Caco-2 (cell line): ENCODE measurements at regions not wholly inside any gene's neighbourhood (a gene's known extent, or its start where the extent isn't known, plus 50 kb on each side); places are given as distances from the start of the nearest gene placed in this dataset.
"Not testable (repeated sequence)": the region's sequence is repeated elsewhere in the genome, so short reads cannot be mapped to it uniquely, and the experiment has no call there.

ENCODE experiments used
- BruUV-seq: library from RNA; stranded (reverse); fragments of 400-500 nt; replicated peaks from 2 replicates; lab custom pipeline; 2021; lab: Mats Ljungman, UMichigan
- CTCF ChIA-PET: fragments of 300-600 bp; sonication (Branson Sonifier 250); formaldehyde crosslinking; loops from one replicate; lab custom pipeline; 2022; ENCODE audit warnings: antibody characterized with exemption; lab: Charles Lee
- POLR2A ChIA-PET: fragments of 300-600 bp; sonication (Branson Sonifier 250); formaldehyde crosslinking; loops from one replicate; lab custom pipeline; 2022; ENCODE audit warnings: antibody characterized with exemption; lab: Charles Lee
- DNase-seq, 2 experiments: peaks; one replicate each; pipeline versions ENCODE4 v3.0.0 to v3.0.0-alpha.2; 2020 to 2022
- H3K27me3 ChIP-seq: replicated peaks from 2 replicates; pipeline ENCODE4 v1.6.0; 2011; ENCODE audit warnings: low read length; ENCODE audit not compliant: control insufficient read depth, insufficient read depth
- H3K36me3 ChIP-seq: 2 replicates; pipeline ENCODE4 v1.5.1; 2011; ENCODE audit warnings: low read length; ENCODE audit not compliant: control insufficient read depth, insufficient read depth
- H3K4me1 ChIP-seq: fragments of 250-450 bp; sonication (Bioruptor Pico); 2 replicates; pipeline ENCODE4 v1.5.1; 2020; ENCODE audit warnings: mild to moderate bottlenecking
- H3K4me3 ChIP-seq: 2 replicates; pipeline ENCODE4 v1.5.1; 2011; ENCODE audit warnings: low read depth, mild to moderate bottlenecking, control low read depth, low read length
- H3K9me3 ChIP-seq: fragments of 250-450 bp; sonication (Bioruptor Pico); 2 replicates; pipeline ENCODE4 v1.5.1; 2020; ENCODE audit warnings: mild to moderate bottlenecking, moderate library complexity
- H3K27ac Mint-ChIP-seq: one replicate; pipeline ENCODE4 v1.8.0; 2022; ENCODE audit warnings: mixed read lengths; ENCODE audit not compliant: unreplicated experiment
- H3K27me3 Mint-ChIP-seq: one replicate; pipeline ENCODE4 v1.8.0; 2022; ENCODE audit warnings: mixed read lengths; ENCODE audit not compliant: insufficient read depth, unreplicated experiment
- H3K36me3 Mint-ChIP-seq: one replicate; pipeline ENCODE4 v1.8.0; 2022; ENCODE audit warnings: mild to moderate bottlenecking, mixed read lengths; ENCODE audit not compliant: insufficient read depth, unreplicated experiment
- H3K4me1 Mint-ChIP-seq: one replicate; pipeline ENCODE4 v1.8.0; 2022; ENCODE audit warnings: low read depth, mixed read lengths; ENCODE audit not compliant: unreplicated experiment
- H3K4me3 Mint-ChIP-seq: one replicate; pipeline ENCODE4 v1.8.0; 2022; ENCODE audit warnings: mild to moderate bottlenecking, moderate library complexity, mixed read lengths; ENCODE audit not compliant: unreplicated experiment
- H3K9me3 Mint-ChIP-seq: one replicate; pipeline ENCODE4 v1.8.0; 2022; ENCODE audit warnings: mixed read lengths; ENCODE audit not compliant: unreplicated experiment
- intact Hi-C: fragments of 100-400 bp; cut with micrococcal nuclease; formaldehyde crosslinking; loops from one replicate; pipeline ENCODE4 v1.10.0; 2022; ENCODE audit not compliant: unreplicated experiment
- TF ChIP-seq, protein P1 (sequence below), 2 experiments: fragments of 200-600 bp in 1 of 2; IDR thresholded peaks; 1 replicate in 1 of 2; 2 replicates in 1 of 2; pipeline versions ENCODE4 v1.5.1 to v1.8.0; 2011 to 2022; ENCODE audit warnings: antibody characterized with exemption in 1 of 2, control low read depth in 1 of 2, inconsistent platforms in 1 of 2, low read depth in 1 of 2, low read length in 1 of 2, mild to moderate bottlenecking in 1 of 2, moderate library complexity in 1 of 2; ENCODE audit not compliant: insufficient read depth in 1 of 2, severe bottlenecking in 1 of 2, unreplicated experiment in 1 of 2

- H3K4me1 Mint-ChIP-seq: peaks cover 7% of the 10 kb centered on the region
- H3K27ac Mint-ChIP-seq: no peak overlapping the region
- Histone ChIP-seq H3K36me3 (no peaks in the 10 kb centered on the region), H3K27me3 (no peaks in the 10 kb centered on the region), H3K4me1 (no peaks in the 10 kb centered on the region), H3K9me3 (no peaks in the 10 kb centered on the region), H3K4me3 (no peak overlapping the region)
- no TSS peak for BruUV-seq
- H3K4me3 Mint-ChIP-seq: no peak overlapping the region
- no peaks in the 10 kb centered on the region for H3K36me3 Mint-ChIP-seq
- no peak for DNase-seq
- intact Hi-C loops: no loop called here
- CTCF ChIA-PET: no interaction called here
- POLR2A ChIA-PET: no interaction called here
- TF ChIP-seq, protein P1, sequence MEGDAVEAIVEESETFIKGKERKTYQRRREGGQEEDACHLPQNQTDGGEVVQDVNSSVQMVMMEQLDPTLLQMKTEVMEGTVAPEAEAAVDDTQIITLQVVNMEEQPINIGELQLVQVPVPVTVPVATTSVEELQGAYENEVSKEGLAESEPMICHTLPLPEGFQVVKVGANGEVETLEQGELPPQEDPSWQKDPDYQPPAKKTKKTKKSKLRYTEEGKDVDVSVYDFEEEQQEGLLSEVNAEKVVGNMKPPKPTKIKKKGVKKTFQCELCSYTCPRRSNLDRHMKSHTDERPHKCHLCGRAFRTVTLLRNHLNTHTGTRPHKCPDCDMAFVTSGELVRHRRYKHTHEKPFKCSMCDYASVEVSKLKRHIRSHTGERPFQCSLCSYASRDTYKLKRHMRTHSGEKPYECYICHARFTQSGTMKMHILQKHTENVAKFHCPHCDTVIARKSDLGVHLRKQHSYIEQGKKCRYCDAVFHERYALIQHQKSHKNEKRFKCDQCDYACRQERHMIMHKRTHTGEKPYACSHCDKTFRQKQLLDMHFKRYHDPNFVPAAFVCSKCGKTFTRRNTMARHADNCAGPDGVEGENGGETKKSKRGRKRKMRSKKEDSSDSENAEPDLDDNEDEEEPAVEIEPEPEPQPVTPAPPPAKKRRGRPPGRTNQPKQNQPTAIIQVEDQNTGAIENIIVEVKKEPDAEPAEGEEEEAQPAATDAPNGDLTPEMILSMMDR (IDR thresholded peaks at IDR 0.05; ENCODE audit: insufficient read depth in 1 of 2, low read depth in 1 of 2, low read length in 1 of 2, severe bottlenecking in 1 of 2, unreplicated experiment in 1 of 2): no peak
- H3K9me3 Mint-ChIP-seq: no peaks in the 10 kb centered on the region
- no peaks in the 10 kb centered on the region for H3K27me3 Mint-ChIP-seq
Measured at GRCh38 chr1:190001187-190001586, 476.5 kb downstream of the BRINP3 start.

- peaks cover 7% of the 10 kb centered on the region for H3K4me1 Mint-ChIP-seq
- Histone ChIP-seq H3K4me1 (no peaks in the 10 kb centered on the region), H3K36me3 (no peaks in the 10 kb centered on the region), H3K4me3 (no peak overlapping the region), H3K27me3 (no peaks in the 10 kb centered on the region), H3K9me3 (no peaks in the 10 kb centered on the region)
- H3K27me3 Mint-ChIP-seq: no peaks in the 10 kb centered on the region
- intact Hi-C loops: no loop called here
- ChIA-PET POLR2A (no interaction called here), CTCF (no interaction called here)
- H3K4me3 Mint-ChIP-seq: no peak overlapping the region
- no TSS peak for BruUV-seq
- H3K9me3 Mint-ChIP-seq: no peaks in the 10 kb centered on the region
- no peak for DNase-seq
- TF ChIP-seq, protein P1 (IDR thresholded peaks at IDR 0.05; ENCODE audit: insufficient read depth in 1 of 2, low read depth in 1 of 2, low read length in 1 of 2, severe bottlenecking in 1 of 2, unreplicated experiment in 1 of 2): no peak
- H3K36me3 Mint-ChIP-seq: no peaks in the 10 kb centered on the region
- H3K27ac Mint-ChIP-seq: no peak overlapping the region
Measured at GRCh38 chr1:190003376-190003775, 474.3 kb downstream of the BRINP3 start.

GRCh38 chr1:190011585-190011984 is 466.1 kb downstream of the BRINP3 start:
- Histone ChIP-seq H3K27me3 (no peaks in the 10 kb centered on the region), H3K9me3 (no peaks in the 10 kb centered on the region), H3K4me3 (no peak overlapping the region), H3K4me1 (no peaks in the 10 kb centered on the region), H3K36me3 (no peaks in the 10 kb centered on the region)
- no TSS peak for BruUV-seq
- Mint-ChIP-seq H3K4me1 (no peaks in the 10 kb centered on the region), H3K27ac (no peak overlapping the region), H3K27me3 (peaks cover 3% of the 10 kb centered on the region), H3K36me3 (no peaks in the 10 kb centered on the region), H3K9me3 (no peaks in the 10 kb centered on the region), H3K4me3 (no peak overlapping the region)
- CTCF ChIA-PET: no interaction called here
- POLR2A ChIA-PET: no interaction called here
- TF ChIP-seq, protein P1 (IDR thresholded peaks at IDR 0.05; ENCODE audit: insufficient read depth in 1 of 2, low read depth in 1 of 2, low read length in 1 of 2, severe bottlenecking in 1 of 2, unreplicated experiment in 1 of 2): no peak
- no peak for DNase-seq
- intact Hi-C loops: no loop called here

GRCh38 chr1:190019151-190019550 is 458.5 kb downstream of the BRINP3 start:
- H3K27ac Mint-ChIP-seq, H3K4me1 ChIP-seq, H3K36me3 ChIP-seq, BruUV-seq, CTCF ChIA-PET, H3K36me3 Mint-ChIP-seq, H3K9me3 ChIP-seq, intact Hi-C loops, H3K4me3 Mint-ChIP-seq, H3K27me3 ChIP-seq, H3K4me1 Mint-ChIP-seq, POLR2A ChIA-PET, H3K27me3 Mint-ChIP-seq, H3K9me3 Mint-ChIP-seq, DNase-seq, H3K4me3 ChIP-seq: not testable (repeated sequence)
